Mucosa of stomach (tissue), 1 donor: ENCODE measurements at regions not wholly inside any gene's neighbourhood (a gene's known extent, or its start where the extent isn't known, plus 50 kb on each side); places are given as distances from the start of the nearest gene placed in this dataset.

Experiments
- H3K27me3 ChIP-seq: one replicate; pipeline ENCODE4 v1.7.0; 2013; ENCODE audit warnings: mild to moderate bottlenecking, low read length; ENCODE audit not compliant: control insufficient read depth, insufficient read depth
- H3K36me3 ChIP-seq: one replicate; pipeline ENCODE4 v1.7.0; 2013; ENCODE audit warnings: low read length; ENCODE audit not compliant: control insufficient read depth, insufficient read depth
- H3K4me1 ChIP-seq: one replicate; pipeline ENCODE4 v1.7.0; 2013; ENCODE audit warnings: mild to moderate bottlenecking, low read length; ENCODE audit not compliant: control insufficient read depth, insufficient read depth
- H3K4me3 ChIP-seq: one replicate; pipeline ENCODE4 v1.7.0; 2013; ENCODE audit warnings: low read length
- H3K9ac ChIP-seq: one replicate; pipeline ENCODE4 v1.7.0; 2013; ENCODE audit warnings: mild to moderate bottlenecking, low read length, moderate library complexity
- H3K9me3 ChIP-seq: one replicate; pipeline ENCODE4 v1.7.0; 2013; ENCODE audit warnings: mild to moderate bottlenecking, low read length, moderate library complexity; ENCODE audit not compliant: control insufficient read depth
- donor health status: Pancreatic carcinoma.

DNA sequence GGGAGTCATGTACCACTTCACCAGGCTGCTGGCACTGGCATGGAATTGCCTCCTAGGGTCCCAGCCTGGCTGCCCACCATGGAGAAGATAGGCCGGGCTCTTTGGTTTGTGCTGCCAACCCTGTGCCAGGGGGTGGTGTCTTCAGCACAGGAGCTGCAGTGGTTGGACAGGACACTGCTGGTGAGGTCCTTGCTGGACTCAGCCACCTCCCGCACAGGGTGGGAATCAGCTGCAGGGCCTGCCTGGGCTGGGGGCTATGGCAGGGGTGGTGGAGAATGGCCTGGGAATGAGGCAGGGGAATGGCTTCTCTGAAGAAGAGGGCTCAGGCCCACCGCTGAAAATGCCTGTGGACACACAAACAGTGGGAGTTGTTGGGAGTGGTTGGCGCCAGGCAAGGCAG lies 70.6 kb upstream of the CAPRIN2 start:
- H3K27me3 ChIP-seq, result no peaks in the 10 kb centered on the region
- no peaks in the 10 kb centered on the region for H3K9me3 ChIP-seq
- no peaks in the 10 kb centered on the region for H3K4me1 ChIP-seq
- H3K9ac ChIP-seq, result no peak overlapping the region
- H3K4me3 ChIP-seq, result no peak overlapping the region
- no peaks in the 10 kb centered on the region for H3K36me3 ChIP-seq

DNA sequence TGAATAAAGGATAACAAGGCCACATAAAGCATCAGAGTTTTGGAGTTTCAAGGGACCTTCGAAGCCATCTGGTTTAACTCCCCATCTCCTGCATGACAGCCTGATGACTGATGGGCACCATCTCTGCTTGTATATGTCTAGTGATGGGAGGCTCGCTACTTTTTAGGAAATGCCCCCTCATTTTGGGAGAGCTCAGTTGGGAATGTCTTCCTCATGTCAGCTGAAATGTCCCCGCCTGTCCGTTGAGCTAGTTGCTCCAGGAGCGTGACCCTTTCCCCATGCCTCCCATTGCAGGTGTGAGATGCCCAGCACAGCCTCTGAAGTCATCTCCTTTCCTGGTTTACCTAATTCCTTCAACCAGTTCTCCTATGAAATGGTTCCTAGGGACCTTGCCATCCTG lies 69.6 kb upstream of the CAPRIN2 start:
- H3K9me3 ChIP-seq, result no peaks in the 10 kb centered on the region
- no peaks in the 10 kb centered on the region for H3K27me3 ChIP-seq
- no peak overlapping the region for H3K4me3 ChIP-seq
- H3K36me3 ChIP-seq, result no peaks in the 10 kb centered on the region
- H3K9ac ChIP-seq, result no peak overlapping the region
- H3K4me1 ChIP-seq, result no peaks in the 10 kb centered on the region

DNA sequence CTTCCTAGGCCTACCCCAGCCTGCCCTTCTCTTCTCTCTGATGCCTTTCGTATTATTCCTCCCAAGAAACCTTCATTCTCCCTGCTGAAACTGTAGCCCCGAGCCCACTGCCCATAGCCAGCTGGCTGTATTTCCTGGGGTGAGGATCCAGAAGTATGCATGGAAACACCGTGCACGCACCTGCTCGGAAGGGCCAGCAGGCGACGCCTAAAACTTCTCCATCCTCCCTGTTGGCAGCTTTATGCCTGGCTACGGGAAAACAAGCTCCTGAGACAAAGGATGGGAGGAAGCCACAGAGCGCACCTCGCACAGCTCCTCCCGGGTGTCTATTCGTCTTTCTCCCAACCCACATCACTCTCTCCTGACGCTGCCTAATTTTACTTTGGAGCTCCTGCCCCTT lies 69.0 kb upstream of the CAPRIN2 start:
- no peaks in the 10 kb centered on the region for H3K4me1 ChIP-seq
- no peak overlapping the region for H3K9ac ChIP-seq
- H3K4me3 ChIP-seq, result no peak overlapping the region
- H3K36me3 ChIP-seq, result no peaks in the 10 kb centered on the region
- no peaks in the 10 kb centered on the region for H3K9me3 ChIP-seq
- H3K27me3 ChIP-seq, result no peaks in the 10 kb centered on the region

DNA sequence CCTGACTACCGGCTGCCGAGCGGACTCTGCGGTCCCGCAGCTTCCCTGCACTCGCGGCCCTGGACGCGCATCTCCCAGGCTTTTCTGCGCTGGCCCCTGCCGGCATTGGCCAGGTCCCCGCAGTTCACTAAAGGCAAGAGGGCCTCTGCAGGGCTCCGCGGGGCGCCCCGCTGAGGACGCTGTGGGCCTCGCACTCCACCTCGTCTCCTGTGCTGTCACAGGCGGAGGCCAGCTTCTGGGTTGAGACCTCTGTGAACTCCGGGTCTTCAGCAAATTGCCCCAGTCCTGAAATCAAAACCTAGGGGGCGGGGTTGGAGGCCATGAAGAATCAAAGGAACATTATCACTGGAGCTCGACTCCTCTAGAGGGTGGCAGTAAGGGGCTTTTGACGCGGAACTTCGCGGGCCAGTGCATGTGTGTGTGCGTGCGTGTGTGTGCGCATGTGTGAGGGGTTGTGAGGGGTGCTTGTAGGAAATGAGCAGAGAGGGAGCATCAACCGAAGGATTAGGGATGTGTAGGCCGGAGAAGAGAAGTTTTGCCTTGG lies 68.5 kb upstream of the CAPRIN2 start:
- Histone ChIP-seq H3K27me3 (no peaks in the 10 kb centered on the region), H3K4me3 (peak overlapping the region; percentile 49), H3K9me3 (no peaks in the 10 kb centered on the region), H3K36me3 (no peaks in the 10 kb centered on the region), H3K4me1 (no peaks in the 10 kb centered on the region), H3K9ac (peak overlapping the region; percentile 61)

DNA sequence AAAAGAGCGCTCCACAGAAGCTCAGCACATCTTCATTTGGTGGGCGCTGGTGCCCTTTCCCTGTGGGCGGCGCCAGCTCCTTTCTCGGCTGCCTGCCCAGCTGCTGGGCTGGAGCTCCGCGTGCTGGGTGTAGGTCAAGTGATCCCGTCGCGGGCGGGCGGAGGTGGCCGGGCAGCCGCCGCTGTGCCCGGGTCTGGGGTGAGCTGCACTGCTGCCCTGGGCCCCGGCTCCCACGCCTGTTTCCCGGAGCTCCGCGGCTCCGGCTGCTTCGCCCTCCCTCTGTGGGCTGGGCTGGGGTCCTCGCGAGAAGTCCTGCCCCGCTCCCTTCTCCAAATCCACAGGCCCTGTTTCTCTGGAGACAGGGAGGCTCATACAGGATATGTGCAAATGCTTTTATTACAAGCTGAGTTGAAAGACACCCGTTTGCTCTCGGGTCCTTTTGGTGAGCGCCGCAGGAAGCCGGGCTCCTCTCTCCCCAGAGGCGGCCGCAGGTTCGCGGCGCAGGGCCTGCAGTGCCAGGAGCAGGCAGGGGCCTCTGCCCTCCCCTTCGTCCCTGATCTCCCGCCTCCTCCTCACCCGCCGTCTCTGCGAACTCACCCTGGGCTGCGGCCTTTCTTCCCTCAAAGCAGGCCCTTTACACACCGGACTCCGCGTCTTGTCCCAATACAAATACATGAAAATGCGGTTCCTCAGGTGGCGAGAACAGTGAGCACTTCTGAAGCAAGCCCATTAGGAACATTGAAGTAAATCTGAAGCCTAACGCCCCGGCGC lies 67.8 kb upstream of the CAPRIN2 start:
- H3K36me3 ChIP-seq, result no peaks in the 10 kb centered on the region
- H3K27me3 ChIP-seq, result no peaks in the 10 kb centered on the region
- no peaks in the 10 kb centered on the region for H3K9me3 ChIP-seq
- H3K9ac ChIP-seq, result peak overlapping the region; percentile 61
- peak overlapping the region; percentile 49 for H3K4me3 ChIP-seq
- no peaks in the 10 kb centered on the region for H3K4me1 ChIP-seq

DNA sequence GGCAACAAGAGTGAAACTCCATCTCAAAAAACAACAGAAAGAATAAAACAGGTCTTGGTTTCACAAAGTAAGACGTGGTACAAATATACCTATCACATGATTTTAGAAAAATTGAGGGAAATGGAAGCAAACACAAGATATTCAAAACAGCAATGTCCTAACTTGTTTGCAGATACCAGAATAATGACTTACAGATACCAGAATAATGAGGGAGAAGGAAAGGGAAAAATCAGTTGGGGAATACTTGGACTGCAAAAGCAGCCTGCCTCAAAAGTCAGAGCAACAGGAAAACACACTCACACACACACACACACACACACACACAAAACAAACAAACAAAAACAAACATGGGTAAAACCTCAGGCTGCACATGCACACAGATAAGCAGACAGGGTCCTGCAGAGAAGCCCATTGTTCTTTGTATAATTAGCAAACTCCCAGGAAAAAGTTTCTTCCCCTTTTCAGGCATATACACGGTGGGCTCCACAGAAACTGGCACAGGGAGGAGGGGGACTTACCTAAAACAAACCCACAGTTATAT lies 65.7 kb upstream of the CAPRIN2 start:
- Histone ChIP-seq H3K4me1 (no peaks in the 10 kb centered on the region), H3K36me3 (no peaks in the 10 kb centered on the region), H3K9ac (no peak overlapping the region), H3K9me3 (no peaks in the 10 kb centered on the region), H3K4me3 (no peak overlapping the region), H3K27me3 (no peaks in the 10 kb centered on the region)

DNA sequence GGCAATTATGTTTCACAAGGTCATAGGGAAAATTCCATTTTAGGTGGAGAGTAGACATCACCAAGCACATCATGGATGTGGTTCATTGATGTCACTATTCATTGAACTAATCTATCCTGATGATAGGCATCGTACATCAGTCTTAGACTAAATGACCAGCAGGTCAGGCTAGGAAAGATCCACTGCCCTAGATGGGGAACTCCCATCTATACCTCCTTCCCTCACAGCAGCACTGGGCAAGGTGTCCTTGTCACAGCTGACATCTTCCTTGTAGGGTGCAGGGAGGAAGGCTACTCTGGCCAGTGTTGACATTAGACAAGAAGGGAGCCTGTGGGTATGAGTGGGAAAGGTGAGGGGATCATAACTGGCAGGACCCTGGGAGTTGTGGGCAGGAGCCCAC lies 63.8 kb upstream of the CAPRIN2 start:
- Histone ChIP-seq H3K9ac (no peak overlapping the region), H3K27me3 (no peaks in the 10 kb centered on the region)

DNA sequence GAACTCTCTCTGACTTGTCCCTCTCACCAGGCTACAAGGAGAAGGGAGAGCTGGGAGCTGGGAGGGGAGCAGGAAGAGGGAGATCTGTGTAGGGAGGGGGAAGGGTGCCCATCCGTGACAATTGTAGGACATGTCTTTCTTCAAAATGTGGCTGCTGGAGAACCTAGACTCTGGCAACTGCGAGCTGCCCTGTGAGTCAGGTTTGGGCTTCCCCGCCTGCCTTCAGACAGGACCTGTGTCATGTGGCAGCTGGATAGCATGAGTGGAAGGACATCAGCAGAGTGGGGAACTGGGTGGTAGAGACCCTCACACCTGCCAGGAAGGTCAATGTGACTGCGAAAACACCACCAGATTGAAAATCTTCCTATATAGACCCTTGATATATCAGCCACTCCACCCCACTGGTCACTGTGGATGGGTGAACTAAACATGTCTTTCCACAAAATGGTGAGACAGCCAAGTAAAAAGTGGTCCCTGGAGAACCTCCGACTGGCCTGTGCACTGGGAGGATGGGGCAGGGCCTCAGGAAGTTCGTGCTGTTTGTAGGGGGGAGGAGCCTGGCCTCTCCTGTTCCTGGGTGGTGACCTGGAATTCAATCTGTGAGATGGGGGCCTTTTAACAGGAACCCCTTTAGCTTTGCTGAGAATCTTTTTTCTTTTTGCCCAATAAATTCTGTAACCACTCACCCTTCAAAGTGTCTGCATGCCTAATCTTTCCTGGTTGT lies 62.2 kb upstream of the CAPRIN2 start:
- Histone ChIP-seq H3K4me1 (no peaks in the 10 kb centered on the region), H3K4me3 (no peak overlapping the region), H3K36me3 (no peaks in the 10 kb centered on the region), H3K9ac (no peak overlapping the region), H3K9me3 (no peaks in the 10 kb centered on the region), H3K27me3 (no peaks in the 10 kb centered on the region)

More for the DNA sequence above, 63.8 kb upstream of the CAPRIN2 start:
- H3K4me3 ChIP-seq, result no peak overlapping the region
- no peaks in the 10 kb centered on the region for H3K9me3 ChIP-seq
- H3K4me1 ChIP-seq, result no peaks in the 10 kb centered on the region
- H3K36me3 ChIP-seq, result no peaks in the 10 kb centered on the region

DNA sequence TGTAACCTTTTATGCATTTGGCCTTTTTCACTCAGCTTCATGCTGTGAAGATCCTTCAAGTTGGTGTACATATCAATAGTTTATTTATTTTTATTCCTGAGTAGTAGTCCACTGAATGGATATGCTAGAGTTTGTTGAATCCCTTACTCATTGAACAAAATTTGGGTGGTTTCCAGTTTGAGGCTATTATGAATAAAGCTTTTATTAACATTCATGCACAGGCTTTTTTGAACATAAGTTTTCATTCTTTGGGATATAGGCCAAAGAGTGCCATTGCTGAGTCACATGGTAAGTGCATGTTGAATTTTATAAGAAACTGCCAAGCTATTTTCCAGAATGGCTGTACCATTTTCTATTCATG lies 59.5 kb upstream of the CAPRIN2 start:
- no peaks in the 10 kb centered on the region for H3K36me3 ChIP-seq
- H3K4me3 ChIP-seq, result no peak overlapping the region
- no peaks in the 10 kb centered on the region for H3K4me1 ChIP-seq
- H3K27me3 ChIP-seq, result no peaks in the 10 kb centered on the region
- H3K9me3 ChIP-seq, result no peaks in the 10 kb centered on the region
- no peak overlapping the region for H3K9ac ChIP-seq

DNA sequence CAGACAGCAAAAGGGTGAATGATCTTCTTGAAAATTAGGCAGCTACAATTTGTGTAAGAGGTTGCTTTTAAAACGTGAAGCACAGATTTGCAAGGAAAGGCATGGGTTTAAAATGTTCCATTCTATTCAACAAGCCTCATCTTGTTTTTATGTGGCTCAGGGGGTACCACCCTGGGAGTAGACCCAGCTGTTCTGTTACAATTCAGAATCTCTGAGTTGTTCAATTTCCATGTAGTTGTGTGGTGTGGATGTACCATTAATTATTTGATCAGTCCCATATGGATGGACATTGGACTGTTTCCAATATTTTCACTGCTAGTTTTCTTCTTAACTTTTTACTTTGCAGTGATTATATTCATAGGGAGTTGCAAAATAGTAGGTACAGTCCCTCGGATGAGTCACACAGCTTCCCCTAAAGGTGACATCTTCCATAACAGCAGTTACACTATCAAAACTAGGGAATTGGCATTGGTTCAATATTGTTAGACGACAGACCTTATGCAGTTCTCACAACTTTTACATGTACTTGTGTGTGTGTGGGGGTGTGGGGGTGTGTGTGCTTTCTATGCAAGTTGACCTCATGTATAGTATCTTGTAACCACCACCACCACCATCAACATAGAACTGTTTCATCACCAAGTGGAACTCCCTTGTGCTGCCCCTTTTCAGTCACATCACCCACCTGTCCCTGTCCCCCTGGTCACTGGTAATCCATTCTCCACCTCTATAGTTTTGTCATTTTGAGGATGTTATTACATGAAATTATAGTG lies 59.0 kb upstream of the CAPRIN2 start:
- no peak overlapping the region for H3K4me3 ChIP-seq
- no peaks in the 10 kb centered on the region for H3K4me1 ChIP-seq
- no peak overlapping the region for H3K9ac ChIP-seq
- H3K9me3 ChIP-seq, result no peaks in the 10 kb centered on the region
- no peaks in the 10 kb centered on the region for H3K36me3 ChIP-seq
- H3K27me3 ChIP-seq, result no peaks in the 10 kb centered on the region

DNA sequence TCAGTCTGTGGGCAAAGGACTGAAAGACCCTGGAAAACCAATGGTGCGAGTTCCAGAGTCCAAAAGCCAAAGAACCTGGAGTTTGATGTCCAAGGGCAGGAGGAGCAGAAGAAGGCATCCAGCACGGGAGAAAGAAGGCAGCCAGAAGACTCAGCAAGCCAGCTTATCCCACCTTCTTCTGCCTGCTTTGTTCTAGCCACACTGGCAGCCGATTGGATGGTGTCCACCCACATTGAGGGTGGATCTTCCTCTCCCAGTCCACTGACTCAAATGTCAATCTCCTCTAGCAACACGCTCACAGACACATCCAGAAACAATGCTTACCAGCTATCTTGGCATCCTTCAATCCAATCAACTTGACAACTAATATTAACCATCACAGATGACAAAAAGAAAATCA lies 57.2 kb upstream of the CAPRIN2 start:
- Histone ChIP-seq H3K4me3 (no peak overlapping the region), H3K9me3 (no peaks in the 10 kb centered on the region), H3K4me1 (no peaks in the 10 kb centered on the region), H3K27me3 (no peaks in the 10 kb centered on the region), H3K9ac (no peak overlapping the region), H3K36me3 (no peaks in the 10 kb centered on the region)

DNA sequence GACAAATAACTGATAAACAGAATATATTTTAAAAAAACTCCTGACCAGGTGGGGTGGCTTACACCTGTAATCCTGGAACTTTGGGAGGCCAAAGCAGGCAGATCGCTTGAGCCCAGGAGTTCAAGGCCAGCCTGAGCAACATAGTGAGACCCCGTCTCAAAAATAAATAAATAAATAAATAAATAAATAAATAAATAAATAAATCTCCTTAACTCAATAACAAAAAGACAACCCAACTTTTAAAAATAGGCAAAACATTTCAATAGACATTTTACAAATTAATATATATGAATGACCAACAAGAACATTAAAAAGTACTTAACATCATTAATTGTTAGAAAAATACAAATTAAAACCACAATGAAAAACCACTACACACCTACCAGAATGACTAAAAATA lies 56.2 kb upstream of the CAPRIN2 start:
- Histone ChIP-seq H3K9ac (no peak overlapping the region), H3K27me3 (no peaks in the 10 kb centered on the region), H3K9me3 (no peaks in the 10 kb centered on the region), H3K4me3 (no peak overlapping the region), H3K36me3 (no peaks in the 10 kb centered on the region), H3K4me1 (no peaks in the 10 kb centered on the region)
